ENCODE measurements at regions not wholly inside any gene's neighbourhood (a gene's known extent, or its start where the extent isn't known, plus 50 kb on each side); places are given as distances from the start of the nearest gene placed in this dataset.

DNA sequence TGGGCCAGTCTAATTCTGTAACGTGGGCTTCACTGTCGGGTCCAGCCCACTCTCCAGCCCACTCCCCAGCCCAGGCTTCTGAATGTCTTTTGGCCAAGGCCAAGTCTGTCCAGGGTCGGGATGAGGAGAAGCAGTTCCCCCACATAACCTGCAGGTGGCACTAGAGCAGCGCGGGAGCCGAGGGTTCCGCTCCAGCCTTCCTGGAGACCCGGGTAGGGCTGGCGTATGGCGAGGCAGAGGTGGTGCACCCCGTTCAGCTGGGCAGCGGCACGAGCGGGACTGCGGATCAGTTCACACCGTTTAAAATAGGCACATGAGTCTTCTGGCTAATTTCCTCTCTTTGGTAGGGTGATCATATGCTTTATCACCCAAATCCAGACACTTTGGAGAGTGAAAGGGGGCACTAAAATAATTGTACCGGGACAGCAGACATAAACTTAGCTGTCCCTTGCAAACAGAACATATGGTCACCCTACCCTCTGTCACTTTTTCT, 185.9 kb downstream of the MSX2 start:
- TF ChIP-seq, protein P1, sequence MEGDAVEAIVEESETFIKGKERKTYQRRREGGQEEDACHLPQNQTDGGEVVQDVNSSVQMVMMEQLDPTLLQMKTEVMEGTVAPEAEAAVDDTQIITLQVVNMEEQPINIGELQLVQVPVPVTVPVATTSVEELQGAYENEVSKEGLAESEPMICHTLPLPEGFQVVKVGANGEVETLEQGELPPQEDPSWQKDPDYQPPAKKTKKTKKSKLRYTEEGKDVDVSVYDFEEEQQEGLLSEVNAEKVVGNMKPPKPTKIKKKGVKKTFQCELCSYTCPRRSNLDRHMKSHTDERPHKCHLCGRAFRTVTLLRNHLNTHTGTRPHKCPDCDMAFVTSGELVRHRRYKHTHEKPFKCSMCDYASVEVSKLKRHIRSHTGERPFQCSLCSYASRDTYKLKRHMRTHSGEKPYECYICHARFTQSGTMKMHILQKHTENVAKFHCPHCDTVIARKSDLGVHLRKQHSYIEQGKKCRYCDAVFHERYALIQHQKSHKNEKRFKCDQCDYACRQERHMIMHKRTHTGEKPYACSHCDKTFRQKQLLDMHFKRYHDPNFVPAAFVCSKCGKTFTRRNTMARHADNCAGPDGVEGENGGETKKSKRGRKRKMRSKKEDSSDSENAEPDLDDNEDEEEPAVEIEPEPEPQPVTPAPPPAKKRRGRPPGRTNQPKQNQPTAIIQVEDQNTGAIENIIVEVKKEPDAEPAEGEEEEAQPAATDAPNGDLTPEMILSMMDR (IDR thresholded peaks at IDR 0.05): peak in 2 of 3 experiments; percentile 53 to 68
- TF ChIP-seq POLR2A (IDR thresholded peaks at IDR 0.05): no peak
